A673 (cell line): ENCODE measurements at regions not wholly inside any gene's neighbourhood (a gene's known extent, or its start where the extent isn't known, plus 50 kb on each side); places are given as distances from the start of the nearest gene placed in this dataset.
A peak's percentile ranks its signal among the peaks of the same experiment; 100 is the strongest.

ENCODE experiments used
- BruUV-seq: library from RNA; stranded (reverse); fragments of 400-500 nt; replicated peaks from 2 replicates; lab custom pipeline; 2021; lab: Mats Ljungman, UMichigan
- CTCF ChIA-PET: fragments of 300-600 bp; sonication (Branson Sonifier 250); formaldehyde crosslinking; loops from one replicate; lab custom pipeline; 2022; ENCODE audit warnings: antibody characterized with exemption; lab: Charles Lee
- POLR2A ChIA-PET: fragments of 300-600 bp; sonication (Branson Sonifier 250); formaldehyde crosslinking; loops from one replicate; lab custom pipeline; 2022; ENCODE audit warnings: antibody characterized with exemption; ENCODE audit not compliant: low non-redundant PET; lab: Charles Lee
- DNase-seq: peaks from one replicate; pipeline ENCODE4 v3.0.0-alpha.2; 2015; ENCODE audit warnings: low spot score
- H3K27ac ChIP-seq: fragments of 200-600 bp; sonication (generic); 2 replicates; pipeline ENCODE4 v1.5.1; 2016; ENCODE audit warnings: mixed run types, low read depth, mild to moderate bottlenecking, mixed read lengths, antibody characterized with exemption, low read length; ENCODE audit not compliant: poor library complexity, severe bottlenecking
- H3K27me3 ChIP-seq: fragments of 200-600 bp; sonication (generic); replicated peaks from 2 replicates; pipeline ENCODE4 v1.6.1; 2017; ENCODE audit warnings: mixed run types, low read depth, mild to moderate bottlenecking, mixed read lengths, antibody characterized with exemption, low read length; ENCODE audit not compliant: insufficient read depth, poor library complexity
- H3K36me3 ChIP-seq: fragments of 200-600 bp; sonication (generic); 2 replicates; pipeline ENCODE4 v1.6.1; 2016; ENCODE audit warnings: mixed run types, mild to moderate bottlenecking, mixed read lengths, antibody characterized with exemption, low read length; ENCODE audit not compliant: insufficient read depth, poor library complexity, severe bottlenecking
- H3K4me1 ChIP-seq: fragments of 200-600 bp; sonication (generic); 2 replicates; pipeline ENCODE4 v1.6.1; 2017; ENCODE audit warnings: mixed run types, mild to moderate bottlenecking, mixed read lengths, antibody characterized with exemption, low read length; ENCODE audit not compliant: insufficient read depth, poor library complexity, severe bottlenecking
- H3K4me3 ChIP-seq: fragments of 200-600 bp; sonication (generic); 2 replicates; pipeline ENCODE4 v1.5.1; 2016; ENCODE audit warnings: low read depth, mixed run types, mild to moderate bottlenecking, mixed read lengths, low read length; ENCODE audit not compliant: poor library complexity, severe bottlenecking
- H3K9me3 ChIP-seq: fragments of 200-600 bp; sonication (generic); 2 replicates; pipeline ENCODE4 v1.6.1; 2016; ENCODE audit warnings: mixed run types, low read depth, mild to moderate bottlenecking, mixed read lengths, antibody characterized with exemption, low read length; ENCODE audit not compliant: poor library complexity, severe bottlenecking
- CTCF ChIP-seq: fragments of 300-800, 200-600 bp; sonication (generic); conservative IDR thresholded peaks from 2 replicates; pipeline ENCODE4 v1.5.1; 2017; ENCODE audit warnings: low read depth, mild to moderate bottlenecking, antibody characterized with exemption, low read length, moderate library complexity, mixed read lengths
- EZH2 ChIP-seq: fragments of 200-600 bp; sonication (generic); IDR thresholded peaks from 2 replicates; pipeline ENCODE4 v1.6.1; 2017; ENCODE audit warnings: borderline replicate concordance, low read depth, mild to moderate bottlenecking, mixed read lengths, antibody characterized with exemption, low read length; ENCODE audit not compliant: poor library complexity, severe bottlenecking
- intact Hi-C: fragments of 100-400 bp; cut with micrococcal nuclease; formaldehyde crosslinking; loops from one replicate; pipeline ENCODE4 v1.10.0; 2022; ENCODE audit not compliant: unreplicated experiment

DNA sequence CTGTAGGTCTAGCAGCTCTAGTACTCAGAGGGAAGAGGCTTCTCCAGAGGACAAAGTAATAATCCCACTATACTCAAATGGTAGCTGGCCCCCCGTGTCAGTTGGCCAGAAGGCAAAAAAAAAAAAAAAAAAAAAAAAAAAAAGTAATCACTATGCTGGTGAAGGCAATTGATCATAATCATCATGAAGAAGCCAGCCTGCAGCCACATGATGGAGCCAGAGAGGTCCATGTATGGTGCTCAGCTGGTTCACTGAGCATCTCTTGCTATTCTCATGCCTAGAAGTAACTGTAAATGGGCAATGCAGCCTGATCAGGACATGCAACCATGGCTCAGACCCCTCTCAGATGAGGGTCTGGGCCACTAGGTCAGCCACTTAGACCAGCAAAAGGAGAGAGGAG lies 378.8 kb downstream of the MED13L start:
- peak; percentile 17 for DNase-seq
- H3K27me3 ChIP-seq, result peaks cover 52% of the 10 kb centered on the region
- ChIA-PET POLR2A (no interaction called here), CTCF (interaction anchor here (0.7 kb wide), 2 partner anchors 17 to 1512 kb away, joined by 5 to 8 read pairs; no protein-coding TSS in a partner anchor)
- intact Hi-C loops, result no loop called here
- no peaks in the 10 kb centered on the region for H3K36me3 ChIP-seq
- no peaks in the 10 kb centered on the region for H3K4me1 ChIP-seq
- BruUV-seq, result no TSS peak
- no peak for TF ChIP-seq EZH2
- peak; percentile 41 for TF ChIP-seq CTCF
- no peak overlapping the region for H3K27ac ChIP-seq
- H3K4me3 ChIP-seq, result no peak overlapping the region
- H3K9me3 ChIP-seq, result no peaks in the 10 kb centered on the region

GRCh38 chr12:115897729-115898128 lies 379.8 kb downstream of the MED13L start:
- Histone ChIP-seq H3K27ac (no peak overlapping the region), H3K36me3 (no peaks in the 10 kb centered on the region), H3K27me3 (peaks cover 55% of the 10 kb centered on the region), H3K4me3 (no peak overlapping the region), H3K4me1 (no peaks in the 10 kb centered on the region), H3K9me3 (no peaks in the 10 kb centered on the region)
- ChIA-PET POLR2A (interaction anchor here (0.6 kb wide), 1 partner anchor 13 kb away, joined by 5 read pairs; no protein-coding TSS in a partner anchor), CTCF (no interaction called here)
- no peak for DNase-seq
- no TSS peak for BruUV-seq
- intact Hi-C loops, result no loop called here
- TF ChIP-seq EZH2 (no peak), CTCF (no peak)

GRCh38 chr12:115895247-115895646 lies 382.2 kb downstream of the MED13L start:
- peaks cover 31% of the 10 kb centered on the region for H3K27me3 ChIP-seq
- H3K36me3 ChIP-seq, result no peaks in the 10 kb centered on the region
- H3K4me3 ChIP-seq, result no peak overlapping the region
- TF ChIP-seq CTCF (peak; percentile 58), EZH2 (no peak)
- intact Hi-C loops, result no loop called here
- ChIA-PET CTCF (interaction anchor here (0.5 kb wide), 1 partner anchor 1217 kb away, joined by 5 read pairs; no protein-coding TSS in a partner anchor), POLR2A (no interaction called here)
- H3K4me1 ChIP-seq, result no peaks in the 10 kb centered on the region
- no peaks in the 10 kb centered on the region for H3K9me3 ChIP-seq
- no TSS peak for BruUV-seq
- no peak overlapping the region for H3K27ac ChIP-seq
- DNase-seq, result peak; percentile 19
